CD14-positive monocyte (primary cell): ENCODE measurements at regions not wholly inside any gene's neighbourhood (a gene's known extent, or its start where the extent isn't known, plus 50 kb on each side); places are given as distances from the start of the nearest gene placed in this dataset.

Source experiments
- DNase-seq, 3 donors: peaks; one replicate each; pipeline ENCODE4 v3.0.0-alpha.2; 2011 to 2022
- H2AFZ ChIP-seq: 2 replicates; pipeline ENCODE4 v1.6.0; 2012; ENCODE audit warnings: mild to moderate bottlenecking, low read depth, low read length, inconsistent platforms; ENCODE audit not compliant: insufficient read depth, poor library complexity, severe bottlenecking
- H3K27ac ChIP-seq, 2 donors: 1 replicate in 1 of 2; 2 replicates in 1 of 2; pipeline ENCODE4 v1.5.1; 2012 to 2013; ENCODE audit warnings: low read length in 2 of 2, control low read depth in 1 of 2, inconsistent platforms in 1 of 2, low read depth in 1 of 2, mild to moderate bottlenecking in 1 of 2
- H3K27me3 ChIP-seq, 2 donors: one replicate each; pipeline versions ENCODE4 v1.6.0 to v1.6.1; 2011 to 2013; ENCODE audit warnings: low read length in 2 of 2; ENCODE audit not compliant: control insufficient read depth in 2 of 2, insufficient read depth in 2 of 2
- H3K36me3 ChIP-seq, 2 donors: replicated peaks in 1 of 2; 1 replicate in 1 of 2; 2 replicates in 1 of 2; pipeline versions ENCODE4 v1.5.1 to v1.6.1; 2012 to 2013; ENCODE audit warnings: low read length in 2 of 2, control low read depth in 1 of 2, inconsistent platforms in 1 of 2, mild to moderate bottlenecking in 1 of 2; ENCODE audit not compliant: insufficient read depth in 2 of 2, control insufficient read depth in 1 of 2
- H3K4me1 ChIP-seq, 2 donors: 1 replicate in 1 of 2; 2 replicates in 1 of 2; pipeline versions ENCODE4 v1.5.1 to v1.6.1; 2012 to 2013; ENCODE audit warnings: low read length in 2 of 2, control low read depth in 1 of 2, inconsistent platforms in 1 of 2, mild to moderate bottlenecking in 1 of 2, moderate library complexity in 1 of 2; ENCODE audit not compliant: insufficient read depth in 2 of 2, control insufficient read depth in 1 of 2
- H3K4me2 ChIP-seq: replicated peaks from 2 replicates; pipeline ENCODE3; 2012; ENCODE audit warnings: low read length, moderate library complexity, mild to moderate bottlenecking; ENCODE audit not compliant: poor library complexity, severe bottlenecking; ENCODE audit errors: extremely low read depth
- H3K4me3 ChIP-seq, 3 experiments: fragments of 200-600 bp in 1 of 3; sonication (generic) in 1 of 3; replicated peaks in 1 of 3; 1 replicate in 2 of 3; 2 replicates in 1 of 3; pipeline ENCODE4 v1.5.1; 2011 to 2013; ENCODE audit warnings: low read length in 3 of 3, mild to moderate bottlenecking in 3 of 3, control low read depth in 2 of 3, low read depth in 2 of 3, inconsistent platforms in 1 of 3, moderate library complexity in 1 of 3
- H3K79me2 ChIP-seq: 2 replicates; pipeline ENCODE4 v1.6.0; 2012; ENCODE audit warnings: mild to moderate bottlenecking, control low read depth, inconsistent platforms, low read length, moderate library complexity; ENCODE audit not compliant: insufficient read depth
- H3K9ac ChIP-seq: 2 replicates; pipeline ENCODE4 v1.6.0; 2017; ENCODE audit warnings: low read length, mild to moderate bottlenecking; ENCODE audit not compliant: insufficient read depth, poor library complexity, severe bottlenecking
- H3K9me3 ChIP-seq, 2 donors: replicated peaks in 1 of 2; 1 replicate in 1 of 2; 2 replicates in 1 of 2; pipeline versions ENCODE4 v1.5.1 to v1.6.1; 2012 to 2013; ENCODE audit warnings: low read length in 2 of 2, control low read depth in 1 of 2; ENCODE audit not compliant: control insufficient read depth in 1 of 2, insufficient read depth in 1 of 2
- H4K20me1 ChIP-seq: 2 replicates; pipeline ENCODE4 v1.6.0; 2012; ENCODE audit warnings: mild to moderate bottlenecking, low read length, control low read depth, moderate library complexity; ENCODE audit not compliant: insufficient read depth
- H3K27ac Mint-ChIP-seq, 7 donors: one replicate each; pipeline ENCODE4 v1.8.0; 2020; ENCODE audit warnings: mild to moderate bottlenecking in 7 of 7, mixed read lengths in 7 of 7, moderate library complexity in 6 of 7, inconsistent platforms in 2 of 7
- H3K27me3 Mint-ChIP-seq, 3 donors: one replicate each; pipeline ENCODE4 v1.8.0; 2021 to 2022; ENCODE audit warnings: low read depth in 3 of 3, mild to moderate bottlenecking in 3 of 3, mixed read lengths in 3 of 3, moderate library complexity in 3 of 3, inconsistent platforms in 1 of 3
- H3K36me3 Mint-ChIP-seq, 2 donors: one replicate each; pipeline ENCODE4 v1.8.0; 2020; ENCODE audit warnings: mixed read lengths in 2 of 2, inconsistent platforms in 1 of 2, mild to moderate bottlenecking in 1 of 2
- H3K4me1 Mint-ChIP-seq: one replicate; pipeline ENCODE4 v1.8.0; 2020; ENCODE audit warnings: mild to moderate bottlenecking, mixed read lengths
- H3K4me3 Mint-ChIP-seq, 2 donors: one replicate each; pipeline ENCODE4 v1.8.0; 2020; ENCODE audit warnings: mild to moderate bottlenecking in 2 of 2, mixed read lengths in 2 of 2, moderate library complexity in 1 of 2
- H3K9me3 Mint-ChIP-seq, 7 donors: one replicate each; pipeline ENCODE4 v1.8.0; 2020 to 2022; ENCODE audit warnings: mixed read lengths in 7 of 7, mild to moderate bottlenecking in 6 of 7, moderate library complexity in 6 of 7, inconsistent platforms in 2 of 7
- WGBS: methylation state at CpG from one replicate; pipeline ENCODE4 v1.1.5; 2013; ENCODE audit warnings: missing lambda C conversion rate; ENCODE audit not compliant: insufficient coverage; 5-methylcytosine and 5-hydroxymethylcytosine counted together
- intact Hi-C, 2 donors: fragments of 100-400 bp; cut with micrococcal nuclease; formaldehyde crosslinking; loops; one replicate each; pipeline versions ENCODE4 v1.15.0 to v1.15.1; 2023
- TF ChIP-seq, protein P1 (sequence below): fragments of 200-600 bp; IDR thresholded peaks from one replicate; pipeline ENCODE4 v1.8.0; 2022; ENCODE audit warnings: antibody characterized with exemption, mild to moderate bottlenecking

DNA sequence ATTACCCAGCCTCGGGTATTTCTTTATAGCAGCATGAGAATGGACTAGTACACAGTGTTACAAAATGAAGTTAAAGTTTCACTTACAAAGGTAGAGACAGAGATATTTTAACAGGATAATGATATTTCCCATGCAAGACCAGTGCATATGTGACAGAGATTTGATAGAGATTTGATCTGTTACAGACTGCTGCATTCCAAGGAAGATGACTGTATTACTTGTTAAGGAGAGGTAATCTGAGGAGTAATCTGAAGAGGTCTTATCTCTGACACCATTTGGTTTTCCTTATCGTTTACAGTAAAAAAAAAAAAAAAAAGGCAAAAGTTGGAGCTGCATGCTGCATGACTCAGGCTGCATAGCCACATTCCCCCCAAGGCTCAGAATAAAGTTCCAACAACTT is 289.6 kb downstream of the POM121L12 start:
- H3K9me3 ChIP-seq, result peaks cover 7 to 12% of the 10 kb centered on the region in 2 donors

DNA sequence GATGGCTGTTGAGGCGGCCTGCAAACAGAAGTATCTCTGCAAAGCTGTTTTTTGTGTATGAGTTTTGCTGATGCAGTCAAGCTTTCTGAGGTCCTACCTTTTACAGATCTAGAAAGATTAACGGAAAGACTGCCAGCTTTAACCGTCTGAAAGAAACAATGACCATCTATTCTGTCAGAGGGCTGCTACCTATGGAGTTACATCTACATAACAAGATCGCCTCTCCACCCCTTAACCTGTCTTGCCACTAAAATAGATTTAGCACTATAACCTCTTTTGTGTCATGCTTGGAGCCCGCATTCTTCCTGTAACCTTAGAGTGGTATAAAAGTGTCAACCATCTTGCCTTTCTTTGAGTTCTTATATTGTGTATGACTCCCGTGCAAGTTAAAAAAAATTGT is 291.2 kb downstream of the POM121L12 start:
- no peaks in the 10 kb centered on the region for H3K4me1 ChIP-seq
- no peaks in the 10 kb centered on the region for H3K27me3 Mint-ChIP-seq
- TF ChIP-seq, protein P1, sequence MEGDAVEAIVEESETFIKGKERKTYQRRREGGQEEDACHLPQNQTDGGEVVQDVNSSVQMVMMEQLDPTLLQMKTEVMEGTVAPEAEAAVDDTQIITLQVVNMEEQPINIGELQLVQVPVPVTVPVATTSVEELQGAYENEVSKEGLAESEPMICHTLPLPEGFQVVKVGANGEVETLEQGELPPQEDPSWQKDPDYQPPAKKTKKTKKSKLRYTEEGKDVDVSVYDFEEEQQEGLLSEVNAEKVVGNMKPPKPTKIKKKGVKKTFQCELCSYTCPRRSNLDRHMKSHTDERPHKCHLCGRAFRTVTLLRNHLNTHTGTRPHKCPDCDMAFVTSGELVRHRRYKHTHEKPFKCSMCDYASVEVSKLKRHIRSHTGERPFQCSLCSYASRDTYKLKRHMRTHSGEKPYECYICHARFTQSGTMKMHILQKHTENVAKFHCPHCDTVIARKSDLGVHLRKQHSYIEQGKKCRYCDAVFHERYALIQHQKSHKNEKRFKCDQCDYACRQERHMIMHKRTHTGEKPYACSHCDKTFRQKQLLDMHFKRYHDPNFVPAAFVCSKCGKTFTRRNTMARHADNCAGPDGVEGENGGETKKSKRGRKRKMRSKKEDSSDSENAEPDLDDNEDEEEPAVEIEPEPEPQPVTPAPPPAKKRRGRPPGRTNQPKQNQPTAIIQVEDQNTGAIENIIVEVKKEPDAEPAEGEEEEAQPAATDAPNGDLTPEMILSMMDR, result no peak
- WGBS, result 75% methylated on average over 2 of the region's 6 CpGs
- H3K27ac ChIP-seq, result no peak overlapping the region
- intact Hi-C loops, result no loop called here
- H3K79me2 ChIP-seq, result no peaks in the 10 kb centered on the region
- no peaks in the 10 kb centered on the region for H4K20me1 ChIP-seq
- no peak overlapping the region for H3K9ac ChIP-seq
- H3K9me3 Mint-ChIP-seq, result peaks cover 0 to 10% (median 7%) of the 10 kb centered on the region in 7 donors
- H3K27me3 ChIP-seq, result no peaks in the 10 kb centered on the region
- DNase-seq, result no peak
- no peaks in the 10 kb centered on the region for H3K36me3 ChIP-seq
- no peak overlapping the region for H3K4me2 ChIP-seq
- H3K36me3 Mint-ChIP-seq, result no peaks in the 10 kb centered on the region
- H3K4me3 Mint-ChIP-seq, result no peak overlapping the region
- no peaks in the 10 kb centered on the region for H3K4me1 Mint-ChIP-seq
- H3K9me3 ChIP-seq, result peaks cover 13 to 19% of the 10 kb centered on the region in 2 donors
- H3K4me3 ChIP-seq, result no peak overlapping the region
- no peak overlapping the region for H2AFZ ChIP-seq
- H3K27ac Mint-ChIP-seq, result no peak overlapping the region

More for the DNA sequence above, 289.6 kb downstream of the POM121L12 start:
- Histone ChIP-seq H3K36me3 (no peaks in the 10 kb centered on the region), H3K9ac (no peak overlapping the region), H3K4me3 (no peak overlapping the region), H3K4me2 (no peak overlapping the region), H2AFZ (no peak overlapping the region), H3K27me3 (no peaks in the 10 kb centered on the region), H3K79me2 (no peaks in the 10 kb centered on the region), H3K27ac (no peak overlapping the region), H3K4me1 (no peaks in the 10 kb centered on the region), H4K20me1 (no peaks in the 10 kb centered on the region)
- Mint-ChIP-seq H3K4me1 (no peaks in the 10 kb centered on the region), H3K4me3 (no peak overlapping the region), H3K36me3 (no peaks in the 10 kb centered on the region), H3K9me3 (peaks cover 0 to 9% (median 5%) of the 10 kb centered on the region in 7 donors), H3K27ac (no peak overlapping the region), H3K27me3 (no peaks in the 10 kb centered on the region)
- intact Hi-C loops, result no loop called here
- TF ChIP-seq, protein P1, result no peak
- DNase-seq, result no peak
- no CpG with 5 or more reads among the region's 2 CpGs for whole genome bisulfite sequencing
